ENCODE measurements at regions not wholly inside any gene's neighbourhood (a gene's known extent, or its start where the extent isn't known, plus 50 kb on each side); places are given as distances from the start of the nearest gene placed in this dataset.
"Not testable (repeated sequence)": the region's sequence is repeated elsewhere in the genome, so short reads cannot be mapped to it uniquely, and the experiment has no call there.

DNA sequence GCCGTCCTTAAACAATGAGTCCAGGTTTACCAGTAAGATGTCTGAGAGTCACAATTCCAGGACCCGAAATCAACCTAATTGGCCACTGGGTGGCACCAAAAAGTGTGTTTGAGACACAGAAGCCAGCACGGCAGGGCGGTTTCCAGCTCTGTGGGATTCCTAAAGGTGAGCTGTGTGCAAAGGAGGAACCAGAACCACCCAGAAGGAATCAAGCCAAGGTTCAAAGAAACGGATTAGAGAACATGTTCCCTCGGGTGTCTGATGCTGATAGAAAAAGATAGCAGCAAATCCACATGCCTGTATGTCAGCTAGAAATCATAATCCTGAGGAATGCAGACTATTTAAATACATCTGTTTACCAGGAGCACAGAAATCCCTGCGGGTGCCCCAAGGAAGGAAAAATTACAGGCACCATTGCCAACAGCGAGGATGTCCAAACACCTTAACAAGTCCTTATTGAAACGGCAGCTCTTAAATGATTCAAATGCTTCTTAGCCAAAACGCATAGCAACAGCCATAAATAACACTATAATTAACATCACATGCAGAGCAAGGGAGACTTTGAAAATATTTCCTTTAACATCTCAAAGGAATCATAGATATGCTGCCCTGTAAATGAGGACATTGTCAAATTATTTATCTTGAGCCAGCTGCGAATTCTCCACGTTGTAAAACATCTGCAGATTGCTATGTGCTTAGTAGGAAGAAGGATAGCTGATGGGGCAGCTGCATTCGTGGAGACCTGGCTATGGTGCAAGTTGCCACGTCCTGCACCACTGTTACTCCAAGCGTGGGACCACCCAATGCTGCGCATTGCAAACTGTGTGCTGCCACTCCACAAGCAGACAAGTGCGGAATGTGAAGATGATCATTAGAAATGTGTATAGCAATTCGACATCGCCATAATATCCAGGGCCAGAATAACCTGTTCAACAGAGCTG lies 318.7 kb upstream of the NCKAP5 start:
- H3K4me3 ChIP-seq (ENCODE audit: low read length) = no peak overlapping the region
- peak; percentile 59 for DNase-seq (ENCODE audit: low read depth, low spot score)

DNA sequence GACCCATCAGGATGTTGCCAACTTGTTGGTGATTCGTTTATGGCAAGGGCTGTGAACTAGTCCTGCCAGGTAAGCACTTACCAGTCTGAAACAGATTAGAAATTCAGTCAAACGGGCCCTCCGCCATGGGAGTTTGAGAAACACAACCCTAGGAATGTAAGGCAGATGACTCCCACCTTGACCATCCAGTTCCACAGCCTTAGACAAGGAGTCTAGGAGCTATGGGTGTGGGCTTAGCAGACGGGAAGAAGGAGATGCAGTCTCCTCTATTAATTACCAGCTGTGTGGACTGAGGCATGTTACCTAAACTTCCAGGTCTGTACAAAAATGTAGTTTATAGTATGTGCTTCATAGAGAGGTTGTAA lies 319.4 kb upstream of the NCKAP5 start:
- DNase-seq (ENCODE audit: low read depth, low spot score) = no peak
- no peak overlapping the region for H3K4me3 ChIP-seq (ENCODE audit: low read length)

DNA sequence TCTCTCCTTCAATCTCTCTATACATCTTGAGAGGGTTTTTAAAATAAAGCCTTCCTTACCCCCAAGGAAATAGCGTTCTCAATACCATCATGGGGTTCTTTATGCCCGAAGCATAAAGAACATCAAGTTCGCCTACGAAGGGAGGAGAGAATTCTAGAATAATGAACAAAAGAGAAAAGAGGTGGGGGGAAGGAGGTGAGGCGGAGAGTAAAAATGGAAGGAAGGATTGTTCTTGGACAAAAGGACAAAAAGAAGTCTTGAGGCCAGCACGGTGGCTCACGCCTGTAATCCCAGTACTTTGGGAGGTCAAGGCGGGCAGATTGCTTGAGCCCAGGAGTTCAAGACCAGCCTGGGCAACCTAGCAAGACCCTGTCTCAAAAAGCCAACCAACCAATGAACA lies 319.8 kb upstream of the NCKAP5 start:
- no peak overlapping the region for H3K4me3 ChIP-seq (ENCODE audit: low read length)
- DNase-seq (ENCODE audit: low read depth, low spot score) = no peak

DNA sequence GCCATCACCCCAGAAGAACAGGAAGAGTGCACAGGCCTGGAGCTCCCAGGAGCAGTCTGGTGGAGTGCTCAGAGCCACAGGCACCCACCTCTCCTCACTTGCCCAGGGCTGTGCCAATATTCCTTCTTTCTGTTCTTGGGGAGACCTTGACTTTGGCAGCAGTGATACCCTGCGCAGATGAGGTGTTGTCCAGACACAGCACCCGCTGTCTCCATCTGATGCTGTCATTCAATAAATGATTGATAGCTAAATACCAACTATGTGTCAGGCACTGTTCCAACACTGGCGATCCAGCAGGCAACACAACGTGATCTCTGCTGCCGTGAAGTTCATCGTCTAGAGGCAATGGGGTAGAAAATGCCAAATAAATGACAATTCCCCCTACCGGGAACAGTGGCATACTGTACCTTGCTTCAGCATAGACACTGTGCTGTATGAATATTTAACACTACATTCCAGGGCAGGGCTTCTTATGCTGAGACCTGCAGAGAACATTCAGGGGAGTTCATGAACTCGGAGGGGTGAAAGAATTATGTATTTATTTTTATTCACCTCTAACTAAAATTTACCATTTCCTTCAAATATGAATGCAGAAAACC lies 320.5 kb upstream of the NCKAP5 start:
- DNase-seq (ENCODE audit: low read depth, low spot score) = no peak
- H3K4me3 ChIP-seq (ENCODE audit: low read length) = no peak overlapping the region

DNA sequence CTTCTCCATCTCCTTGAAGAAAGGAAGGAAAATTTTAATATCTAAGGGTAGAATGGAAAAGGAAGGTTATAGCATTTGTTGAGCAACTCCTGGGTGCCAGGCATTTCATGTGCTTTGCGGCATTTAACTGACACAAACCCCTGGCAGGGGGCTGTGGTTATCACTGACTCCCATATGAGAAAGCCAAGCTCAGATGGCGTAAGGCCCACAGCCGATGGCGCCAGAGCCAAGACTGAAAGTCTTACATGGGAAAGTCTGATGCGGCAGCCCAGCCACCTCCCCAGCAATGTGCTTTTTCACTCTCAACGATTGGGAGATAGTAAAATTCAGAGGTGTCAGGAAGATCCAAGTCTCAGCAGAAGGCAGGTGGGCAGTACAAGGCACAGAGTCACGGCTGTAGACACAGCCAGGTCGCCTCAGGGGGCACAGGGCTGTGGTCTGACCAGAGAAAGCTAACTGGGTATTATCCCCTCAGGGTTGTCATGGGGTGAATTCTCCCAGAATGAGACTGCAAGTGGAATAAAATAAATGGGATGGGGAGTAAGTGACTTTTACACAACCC lies 324.2 kb upstream of the NCKAP5 start:
- no peak overlapping the region for H3K4me3 ChIP-seq (ENCODE audit: low read length)
- DNase-seq (ENCODE audit: low read depth, low spot score) = no peak

DNA sequence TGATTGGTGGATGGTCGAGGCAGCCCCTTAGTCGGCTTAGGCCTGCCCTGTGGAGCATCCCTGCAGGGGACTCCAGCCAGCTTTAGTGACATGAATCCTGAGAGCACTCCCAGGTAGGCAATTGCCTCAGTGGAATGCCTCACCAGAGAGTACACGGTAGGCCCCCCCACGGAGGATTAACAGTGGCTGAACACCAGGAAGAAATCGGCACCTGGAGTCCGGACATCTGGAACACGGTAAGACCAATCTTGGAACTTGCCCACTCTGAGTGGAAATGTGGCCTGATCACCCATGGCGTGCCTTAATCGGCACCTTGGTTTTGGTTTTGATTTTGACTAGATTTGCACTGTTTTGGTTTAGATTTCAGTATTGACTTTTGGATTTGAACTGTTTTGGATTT lies 326.2 kb upstream of the NCKAP5 start:
- no peak overlapping the region for H3K4me3 ChIP-seq (ENCODE audit: low read length)
- no peak for DNase-seq (ENCODE audit: low read depth, low spot score)

DNA sequence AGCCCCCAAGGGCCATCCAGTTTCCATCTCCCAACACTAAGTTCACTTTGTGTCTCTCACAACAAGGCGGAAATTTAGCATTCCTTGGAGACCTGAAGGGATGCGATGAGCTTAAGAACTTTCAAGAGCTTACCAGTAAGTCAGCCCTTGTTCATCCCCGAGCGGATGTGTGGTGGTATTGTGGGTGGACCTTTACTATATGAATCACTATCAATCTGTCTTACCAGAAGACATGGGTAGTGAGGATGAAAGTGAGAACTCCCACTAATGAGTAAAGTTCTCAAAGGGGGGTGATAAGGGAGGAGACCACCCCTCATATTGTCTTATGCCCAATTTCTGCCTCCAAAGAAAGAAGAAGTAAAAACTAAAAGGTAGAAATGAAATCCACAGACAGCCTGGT lies 329.6 kb upstream of the NCKAP5 start:
- H3K4me3 ChIP-seq (ENCODE audit: low read length); DNase-seq (ENCODE audit: low read depth, low spot score): not testable (repeated sequence)

DNA sequence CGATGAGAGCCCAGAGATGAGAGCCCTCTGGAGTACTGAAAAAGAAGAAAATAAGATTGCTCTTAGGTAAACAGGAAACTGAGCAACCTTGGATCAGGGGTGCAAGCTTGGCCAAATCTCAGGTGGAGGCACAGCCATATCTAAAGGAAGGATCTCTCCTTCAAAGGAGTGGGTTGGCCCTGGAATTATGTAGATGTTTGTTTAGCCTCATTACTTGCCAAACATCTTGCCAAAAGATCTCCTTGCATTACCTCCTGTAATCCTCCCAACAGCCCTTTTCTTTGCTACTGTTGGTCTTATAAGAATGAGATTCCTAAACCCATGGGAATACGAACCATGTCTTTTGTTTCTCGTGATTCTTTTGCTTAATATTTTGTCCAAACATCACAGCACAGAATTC lies 332.6 kb upstream of the NCKAP5 start:
- no peak overlapping the region for H3K4me3 ChIP-seq (ENCODE audit: low read length)
- no peak for DNase-seq (ENCODE audit: low read depth, low spot score)

DNA sequence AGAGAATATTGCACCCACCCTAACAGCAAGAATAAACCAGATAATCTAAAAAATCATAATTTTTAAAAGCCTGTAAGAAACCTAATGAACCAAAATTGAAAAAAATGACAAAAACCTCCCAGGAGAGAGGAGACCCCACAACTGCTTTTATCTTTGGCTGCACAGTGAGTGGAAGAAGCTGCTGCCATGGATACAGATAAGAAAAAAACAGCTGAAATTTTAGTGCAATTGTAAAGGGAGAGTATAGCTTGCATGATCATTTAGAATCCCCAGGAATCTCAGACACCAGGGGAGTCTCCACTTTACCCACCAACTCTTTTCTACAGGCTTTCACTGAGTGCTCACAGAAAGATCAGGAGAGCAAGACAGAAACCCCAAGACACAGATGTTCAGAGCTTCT lies 338.1 kb upstream of the NCKAP5 start:
- DNase-seq (ENCODE audit: low read depth, low spot score) = no peak
- no peak overlapping the region for H3K4me3 ChIP-seq (ENCODE audit: low read length)

DNA sequence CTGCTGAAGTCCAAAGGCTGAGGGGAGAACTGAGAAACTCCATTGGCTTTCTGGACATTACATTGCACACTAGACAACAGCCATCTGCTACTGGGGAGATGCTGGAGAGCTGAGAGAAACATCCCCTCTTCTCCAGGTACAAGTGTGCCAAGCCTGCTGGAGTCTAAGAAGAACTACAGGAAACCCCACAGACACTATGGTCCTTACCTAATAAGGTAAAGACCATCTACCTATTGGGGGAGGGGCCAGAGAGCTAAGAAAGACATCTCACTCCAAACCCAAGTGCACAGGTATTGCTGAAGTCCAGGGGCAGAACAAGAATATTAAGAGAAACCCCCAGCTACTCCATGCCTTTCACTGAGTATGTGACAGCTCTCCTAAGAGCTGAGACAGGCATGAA lies 338.7 kb upstream of the NCKAP5 start:
- no peak overlapping the region for H3K4me3 ChIP-seq (ENCODE audit: low read length)
- DNase-seq (ENCODE audit: low read depth, low spot score) = no peak

DNA sequence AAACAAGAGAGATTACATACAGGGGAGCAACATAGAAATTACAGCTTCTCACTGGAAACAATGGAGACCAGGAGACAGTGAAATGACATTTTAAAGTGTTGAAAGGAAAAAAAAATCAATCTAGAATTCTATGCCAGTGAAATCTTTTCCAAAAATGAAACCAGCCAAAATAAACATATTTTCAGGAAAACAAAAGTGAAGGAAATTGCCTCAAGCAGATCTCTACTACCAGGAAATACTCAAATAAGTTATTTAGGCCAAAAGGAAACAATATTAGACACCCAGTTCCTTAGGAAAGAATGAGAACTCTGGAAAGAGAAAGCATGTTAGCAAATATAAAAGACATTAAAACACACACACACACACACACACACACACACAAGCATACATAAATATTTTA lies 339.9 kb upstream of the NCKAP5 start:
- H3K4me3 ChIP-seq (ENCODE audit: low read length) = no peak overlapping the region
- DNase-seq (ENCODE audit: low read depth, low spot score) = no peak

DNA sequence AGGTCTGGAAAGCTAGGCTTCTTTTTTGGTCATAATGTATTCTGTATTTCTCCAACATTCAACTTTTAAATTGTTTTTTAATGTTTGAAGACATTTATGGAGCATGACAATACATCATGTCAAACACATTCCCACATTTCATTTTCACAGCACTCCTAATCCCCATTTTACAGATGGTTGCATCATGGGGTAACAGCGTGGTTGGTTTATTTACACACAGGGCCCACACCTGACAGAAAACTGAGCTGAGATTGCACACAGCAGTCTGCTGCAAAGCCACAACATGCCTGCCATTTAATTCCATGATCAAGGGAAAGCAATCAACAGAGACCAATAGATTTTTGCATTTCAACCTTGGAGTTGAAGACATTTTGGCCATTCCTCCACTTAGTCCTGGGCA lies 335.7 kb upstream of the MGAT5 start:
- DNase-seq (ENCODE audit: low read depth, low spot score) = no peak
- H3K4me3 ChIP-seq (ENCODE audit: low read length) = no peak overlapping the region

DNA sequence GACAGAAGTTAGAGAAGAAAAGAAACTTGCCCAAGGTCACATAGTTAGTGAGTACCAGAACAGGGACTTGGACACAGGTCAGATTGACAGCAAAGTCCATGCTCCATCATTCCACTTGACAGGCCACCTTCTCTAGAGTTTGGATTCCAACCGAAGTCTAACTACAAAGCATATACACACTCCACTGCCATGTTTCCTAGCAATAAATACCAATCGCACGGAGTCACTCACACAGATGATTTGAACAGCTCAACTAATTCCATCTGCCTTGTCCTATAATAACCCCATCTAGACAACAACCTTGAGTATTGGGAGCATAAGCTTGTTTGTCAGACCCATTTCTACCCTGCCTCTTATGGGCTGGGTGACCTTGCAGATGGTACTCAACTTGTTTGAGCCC lies 334.6 kb upstream of the MGAT5 start:
- no peak for DNase-seq (ENCODE audit: low read depth, low spot score)
- H3K4me3 ChIP-seq (ENCODE audit: low read length) = no peak overlapping the region

DNA sequence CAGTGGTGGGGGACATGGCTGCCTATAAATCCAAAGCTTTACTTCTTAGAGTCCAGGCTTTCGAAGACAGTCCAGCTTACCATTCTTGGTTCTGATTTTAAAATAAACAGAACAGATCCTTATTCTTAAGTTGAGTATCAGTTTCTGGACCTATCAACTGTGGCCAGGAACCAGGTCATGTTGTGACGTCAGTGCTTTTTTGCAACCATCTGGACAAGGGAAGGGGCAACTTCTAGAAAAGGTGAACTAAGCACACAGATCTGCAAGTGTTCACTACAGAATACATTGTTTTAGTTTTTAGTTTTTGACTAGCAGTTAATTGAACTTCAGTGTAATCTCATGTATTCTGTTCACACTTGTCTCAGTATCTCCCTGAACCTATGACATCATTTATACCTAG lies 326.0 kb upstream of the MGAT5 start:
- H3K4me3 ChIP-seq (ENCODE audit: low read length) = no peak overlapping the region
- DNase-seq (ENCODE audit: low read depth, low spot score) = no peak

DNA sequence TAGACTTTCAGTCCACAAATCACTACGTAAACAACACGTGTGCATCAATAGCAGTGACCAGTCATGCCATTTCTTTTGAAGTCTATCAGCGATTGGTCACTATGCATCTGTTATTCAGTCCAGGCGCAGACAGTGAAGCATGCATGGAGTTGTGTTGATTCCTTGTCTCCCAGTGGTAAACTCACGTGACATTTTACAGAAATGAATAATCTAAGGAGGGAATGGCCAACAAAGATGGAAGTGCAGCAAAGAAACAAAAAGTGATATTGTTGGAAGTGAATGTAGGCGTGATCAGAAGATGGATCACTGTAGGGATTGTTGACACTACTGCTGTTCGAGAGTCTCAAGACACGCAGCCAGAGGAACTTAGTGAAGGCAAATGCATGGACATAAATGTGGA lies 317.8 kb upstream of the MGAT5 start:
- no peak for DNase-seq (ENCODE audit: low read depth, low spot score)
- no peak overlapping the region for H3K4me3 ChIP-seq (ENCODE audit: low read length)

DNA sequence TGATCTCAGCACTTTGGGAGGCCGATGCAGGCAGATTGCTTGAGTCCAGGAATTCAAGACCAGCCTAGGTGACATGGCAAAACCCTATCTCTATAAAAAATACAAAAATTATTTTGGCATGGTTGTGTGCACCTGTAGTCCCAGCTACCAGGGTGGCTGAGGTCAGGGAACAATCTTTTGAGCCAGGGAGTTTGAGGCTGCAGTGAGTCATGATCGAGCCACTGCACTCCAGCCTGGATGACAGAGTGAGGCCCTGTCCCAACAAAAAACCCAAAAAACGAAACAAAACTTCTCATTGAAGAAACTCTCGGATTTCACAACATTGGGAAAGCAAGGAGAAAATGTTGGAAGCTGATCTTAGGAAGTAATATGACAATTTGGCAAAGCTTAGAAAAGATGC lies 317.3 kb upstream of the MGAT5 start:
- H3K4me3 ChIP-seq (ENCODE audit: low read length) = no peak overlapping the region
- no peak for DNase-seq (ENCODE audit: low read depth, low spot score)

DNA sequence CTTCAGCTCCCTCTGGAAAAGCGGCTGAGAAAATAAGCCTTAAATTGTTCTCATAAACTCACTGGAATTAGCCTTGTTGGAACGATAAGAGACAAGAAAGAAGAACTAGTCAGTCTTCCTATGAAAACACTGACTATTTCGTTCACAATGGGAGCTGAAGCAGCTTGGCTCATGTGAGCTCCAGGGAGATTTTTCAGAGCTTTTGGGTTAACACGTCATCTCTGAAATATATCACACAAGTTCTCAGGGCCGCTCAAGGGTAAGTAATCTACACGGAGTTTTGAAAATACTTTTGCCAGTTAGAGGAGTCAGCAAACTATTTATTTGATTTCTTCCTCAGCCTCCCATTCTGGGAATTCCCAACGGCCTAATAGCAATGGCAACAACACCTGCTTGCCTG lies 316.2 kb upstream of the MGAT5 start:
- no peak overlapping the region for H3K4me3 ChIP-seq (ENCODE audit: low read length)
- DNase-seq (ENCODE audit: low read depth, low spot score) = no peak

DNA sequence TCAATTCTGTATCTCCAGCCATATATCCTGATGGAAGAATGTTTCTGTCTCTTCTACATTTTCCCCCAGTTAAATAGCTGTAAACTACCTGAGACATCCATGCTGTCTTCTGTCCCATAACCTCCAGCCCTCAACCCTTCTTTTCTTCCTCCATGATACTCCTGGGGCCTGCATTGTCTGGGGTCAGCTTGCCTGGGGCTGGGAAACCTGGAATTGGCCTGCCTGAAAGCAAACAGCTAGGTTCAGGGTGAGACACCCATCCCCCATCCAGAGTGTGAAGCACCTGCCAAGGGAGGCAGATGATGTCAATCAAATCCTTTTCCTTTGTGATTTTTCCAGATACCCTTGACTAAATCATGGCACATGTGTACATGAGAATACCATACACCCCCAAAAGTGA lies 313.7 kb upstream of the MGAT5 start:
- no peak for DNase-seq (ENCODE audit: low read depth, low spot score)
- no peak overlapping the region for H3K4me3 ChIP-seq (ENCODE audit: low read length)

DNA sequence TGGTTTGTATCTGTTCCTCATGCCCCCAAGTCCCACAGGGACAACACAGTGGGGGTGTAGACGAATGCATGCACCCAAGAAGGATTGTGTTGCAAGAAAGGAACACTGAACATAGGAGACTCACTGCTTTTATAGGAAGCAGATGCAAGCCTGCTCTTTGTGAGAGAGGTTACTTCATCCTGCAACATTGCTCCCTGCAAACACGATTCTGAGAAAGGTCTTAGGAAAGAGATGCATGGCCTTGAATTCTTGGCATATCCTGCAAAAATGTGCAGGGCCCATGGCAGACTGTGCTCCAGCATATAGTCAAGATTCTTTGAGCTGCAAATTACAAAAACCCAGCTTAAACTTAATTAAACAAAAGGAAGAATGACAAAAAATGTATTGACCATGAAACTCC lies 312.2 kb upstream of the MGAT5 start:
- no peak overlapping the region for H3K4me3 ChIP-seq (ENCODE audit: low read length)
- no peak for DNase-seq (ENCODE audit: low read depth, low spot score)

DNA sequence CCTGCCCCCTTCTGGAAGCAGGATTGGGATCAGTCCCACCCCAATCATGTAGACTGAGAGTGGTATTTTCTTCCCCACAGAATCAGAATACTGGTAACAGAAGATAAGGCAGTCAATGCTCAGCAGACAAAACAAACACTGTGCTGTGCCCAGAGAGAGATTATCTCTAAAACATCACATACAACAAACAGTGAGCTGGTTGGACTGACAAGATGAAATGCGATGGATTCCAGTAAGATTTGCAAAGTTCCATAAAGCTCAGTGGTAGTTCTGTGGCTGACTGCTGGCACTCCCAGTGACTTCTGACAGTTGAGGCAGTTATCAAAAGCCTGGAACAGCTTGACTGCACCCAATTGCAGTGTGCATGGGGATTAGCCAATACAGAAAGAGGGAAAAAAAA lies 311.5 kb upstream of the MGAT5 start:
- no peak for DNase-seq (ENCODE audit: low read depth, low spot score)
- H3K4me3 ChIP-seq (ENCODE audit: low read length) = no peak overlapping the region

DNA sequence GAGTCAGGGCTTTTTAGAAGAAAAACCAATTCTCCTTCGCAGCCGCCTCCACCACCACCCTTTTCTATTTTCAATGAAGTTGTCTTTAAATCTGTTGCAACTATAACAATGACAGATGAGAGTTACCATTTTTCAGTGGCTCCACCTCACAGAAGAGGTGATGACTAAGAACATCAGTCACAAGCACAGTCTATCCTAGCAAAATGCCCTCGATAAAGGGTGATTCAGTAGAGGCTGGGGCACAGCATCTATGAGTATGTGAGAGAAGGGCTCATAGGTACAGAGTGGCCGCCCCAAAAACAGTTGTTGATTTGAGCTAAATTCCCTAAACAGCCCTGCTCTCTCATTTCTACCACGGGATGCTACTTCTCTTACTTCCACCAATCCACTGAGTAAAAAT lies 310.8 kb upstream of the MGAT5 start:
- no peak for DNase-seq (ENCODE audit: low read depth, low spot score)

More for the DNA sequence above, 310.8 kb upstream of the MGAT5 start:
- no peak overlapping the region for H3K4me3 ChIP-seq (ENCODE audit: low read length)

Data from Jurkat, Clone E6-1 (cell line).